ENCODE measurements at regions not wholly inside any gene's neighbourhood (a gene's known extent, or its start where the extent isn't known, plus 50 kb on each side); places are given as distances from the start of the nearest gene placed in this dataset.

DNA sequence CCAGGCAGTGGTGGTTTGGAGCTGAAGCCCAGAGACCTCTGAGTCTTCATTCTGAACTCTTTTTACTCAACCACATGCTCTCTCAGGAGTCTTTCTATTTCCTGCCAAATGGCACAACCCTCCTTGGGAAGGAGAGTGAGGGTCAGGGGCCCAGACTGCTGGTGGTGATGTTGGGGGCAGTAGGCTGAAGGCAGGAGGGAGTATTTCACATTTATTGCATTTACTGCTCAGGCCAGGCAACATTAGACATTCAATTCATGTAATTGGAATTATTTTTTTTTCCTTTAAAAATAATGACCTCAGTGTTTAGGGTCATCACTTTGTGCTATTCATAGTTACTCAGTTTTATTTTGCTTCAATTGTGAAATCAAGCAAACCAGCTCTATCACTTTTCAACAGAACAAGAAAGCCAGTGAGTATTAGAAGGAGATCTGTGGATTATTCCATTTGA, 311.3 kb upstream of the NT5C1B start:
- DNase-seq: peak; percentile 56
- Histone ChIP-seq H3K4me2 (ENCODE audit: unreplicated experiment) (peak overlapping the region; percentile 67), H3K9me3 (ENCODE audit: low read depth) (no peaks in the 10 kb centered on the region), H4K20me1 (ENCODE audit: insufficient read depth) (no peaks in the 10 kb centered on the region), H3K27me3 (replicated peaks; ENCODE audit: insufficient read depth) (no peaks in the 10 kb centered on the region), H3K9me2 (ENCODE audit: insufficient read depth) (no peaks in the 10 kb centered on the region), H3F3A (ENCODE audit: insufficient read depth) (peaks cover 17% of the 10 kb centered on the region; the same call in 1 of the 2 replicates), H3K9ac (peak overlapping the region; percentile 45; the same call in 1 of the 2 replicates), H3K79me2 (ENCODE audit: insufficient read depth) (no peaks in the 10 kb centered on the region), H3K36me3 (ENCODE audit: low read depth) (no peaks in the 10 kb centered on the region), H3K27ac (peak overlapping the region; percentile 63), H3K4me1 (ENCODE audit: insufficient read depth) (peaks cover 41% of the 10 kb centered on the region), H3K4me3 (peak overlapping the region; percentile 15; the same call in 1 of the 2 replicates), H2AFZ (no peak overlapping the region)
- in situ Hi-C loops (cut with MboI): no loop called here
- TF ChIP-seq EZH2 (IDR thresholded peaks at IDR 0.05; ENCODE audit: insufficient read depth, poor library complexity, severe bottlenecking) (no peak), EZH2phosphoT487 (IDR thresholded peaks at IDR 0.05; ENCODE audit: insufficient read depth, low read depth) (no peak)

GRCh38 chr2:18899725-18900124, 310.4 kb upstream of the NT5C1B start:
- no peak overlapping the region for H3K27ac ChIP-seq

DNA sequence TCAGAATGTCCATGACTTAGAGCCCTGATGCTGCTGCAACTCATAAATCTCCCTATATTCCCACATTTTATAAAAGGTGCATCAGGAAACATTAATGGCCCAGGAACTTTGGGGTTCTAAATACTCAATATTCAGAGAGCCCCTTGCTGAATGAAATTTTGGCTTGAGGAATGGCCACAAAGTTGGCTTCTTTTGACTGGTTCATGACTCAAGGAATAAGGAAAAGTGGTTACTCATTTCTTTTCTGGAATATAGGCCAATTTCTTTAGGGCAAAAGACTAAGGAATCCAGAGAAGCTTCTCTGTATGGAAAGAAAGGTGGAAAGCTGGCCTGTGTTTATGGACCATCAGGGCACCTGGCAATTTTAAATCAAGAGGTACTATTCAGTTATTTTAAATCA, 308.9 kb upstream of the NT5C1B start:
- no peaks in the 10 kb centered on the region for H3K9me3 ChIP-seq (ENCODE audit: low read depth)
- H3K9ac ChIP-seq: no peak overlapping the region
- no peaks in the 10 kb centered on the region for H3K27me3 ChIP-seq (replicated peaks; ENCODE audit: insufficient read depth)
- H3K27ac ChIP-seq: no peak overlapping the region
- H3K4me2 ChIP-seq (ENCODE audit: unreplicated experiment): no peak overlapping the region
- in situ Hi-C loops (cut with MboI): loop anchor here (10.0 to 25.0 kb wide), 2 partner anchors 457 to 964 kb away; partner anchors contain the start of gene OSR1
- H3K4me1 ChIP-seq (ENCODE audit: insufficient read depth): peaks cover 44% of the 10 kb centered on the region
- peak; percentile 59 for DNase-seq
- H4K20me1 ChIP-seq (ENCODE audit: insufficient read depth): no peaks in the 10 kb centered on the region
- no peak overlapping the region for H3K4me3 ChIP-seq
- no peaks in the 10 kb centered on the region for H3K36me3 ChIP-seq (ENCODE audit: low read depth)
- H2AFZ ChIP-seq: no peak overlapping the region
- H3K79me2 ChIP-seq (ENCODE audit: insufficient read depth): no peaks in the 10 kb centered on the region
- H3K9me2 ChIP-seq (ENCODE audit: insufficient read depth): no peaks in the 10 kb centered on the region; the same call in 1 of the 2 replicates
- no peak for TF ChIP-seq EZH2 (IDR thresholded peaks at IDR 0.05; ENCODE audit: insufficient read depth, poor library complexity, severe bottlenecking)
- TF ChIP-seq EZH2phosphoT487 (IDR thresholded peaks at IDR 0.05; ENCODE audit: insufficient read depth, low read depth): no peak
- peaks cover 24% of the 10 kb centered on the region; the same call in 1 of the 2 replicates for H3F3A ChIP-seq (ENCODE audit: insufficient read depth)

More at GRCh38 chr2:18899725-18900124, 310.4 kb upstream of the NT5C1B start:
- Histone ChIP-seq H3K9me3 (ENCODE audit: low read depth) (no peaks in the 10 kb centered on the region), H3K79me2 (ENCODE audit: insufficient read depth) (no peaks in the 10 kb centered on the region), H3F3A (ENCODE audit: insufficient read depth) (peaks cover 24% of the 10 kb centered on the region; the same call in 1 of the 2 replicates), H3K9ac (no peak overlapping the region), H3K4me3 (no peak overlapping the region), H2AFZ (no peak overlapping the region), H3K4me2 (ENCODE audit: unreplicated experiment) (no peak overlapping the region), H3K36me3 (ENCODE audit: low read depth) (no peaks in the 10 kb centered on the region), H3K4me1 (ENCODE audit: insufficient read depth) (peaks cover 44% of the 10 kb centered on the region), H3K27me3 (replicated peaks; ENCODE audit: insufficient read depth) (no peaks in the 10 kb centered on the region), H4K20me1 (ENCODE audit: insufficient read depth) (no peaks in the 10 kb centered on the region), H3K9me2 (ENCODE audit: insufficient read depth) (no peaks in the 10 kb centered on the region; the same call in 1 of the 2 replicates)
- in situ Hi-C loops (cut with MboI): loop anchor here (10.0 to 25.0 kb wide), 2 partner anchors 455 to 963 kb away; partner anchors contain the start of gene OSR1
- 46 to 51% methylated on average over 3 of the region's 3 CpGs for WGBS, 2 experiments (ENCODE audit: low coverage in 1 of 2, low lambda C conversion rate in 2 of 2, missing lambda C conversion rate in 2 of 2)
- TF ChIP-seq EZH2 (IDR thresholded peaks at IDR 0.05; ENCODE audit: insufficient read depth, poor library complexity, severe bottlenecking) (no peak), EZH2phosphoT487 (IDR thresholded peaks at IDR 0.05; ENCODE audit: insufficient read depth, low read depth) (no peak)
- no peak for DNase-seq

- no peaks in the 10 kb centered on the region for H3K36me3 ChIP-seq (ENCODE audit: low read depth)
- H3F3A ChIP-seq (ENCODE audit: insufficient read depth): peaks cover 30% of the 10 kb centered on the region; the same call in 1 of the 2 replicates
- no peaks in the 10 kb centered on the region for H4K20me1 ChIP-seq (ENCODE audit: insufficient read depth)
- H3K9me3 ChIP-seq (ENCODE audit: low read depth): no peaks in the 10 kb centered on the region
- H3K4me2 ChIP-seq (ENCODE audit: unreplicated experiment): peak overlapping the region; percentile 45
- in situ Hi-C loops (cut with MboI): loop anchor here (10.0 to 25.0 kb wide), 2 partner anchors 459 to 966 kb away; partner anchors contain the start of gene OSR1
- H3K79me2 ChIP-seq (ENCODE audit: insufficient read depth): no peaks in the 10 kb centered on the region
- 30 to 37% methylated on average over 2 of the region's 2 CpGs for WGBS, 2 experiments (ENCODE audit: low coverage in 1 of 2, low lambda C conversion rate in 2 of 2, missing lambda C conversion rate in 2 of 2)
- no peak overlapping the region for H3K4me3 ChIP-seq
- peaks cover 46% of the 10 kb centered on the region for H3K4me1 ChIP-seq (ENCODE audit: insufficient read depth)
- TF ChIP-seq EZH2 (IDR thresholded peaks at IDR 0.05; ENCODE audit: insufficient read depth, poor library complexity, severe bottlenecking) (no peak), EZH2phosphoT487 (IDR thresholded peaks at IDR 0.05; ENCODE audit: insufficient read depth, low read depth) (no peak)
- DNase-seq: peak; percentile 61
- H3K9me2 ChIP-seq (ENCODE audit: insufficient read depth): no peaks in the 10 kb centered on the region; the same call in 1 of the 2 replicates
- H3K9ac ChIP-seq: no peak overlapping the region
- no peak overlapping the region for H2AFZ ChIP-seq
- H3K27ac ChIP-seq: no peak overlapping the region
- H3K27me3 ChIP-seq (replicated peaks; ENCODE audit: insufficient read depth): no peaks in the 10 kb centered on the region
Observed at GRCh38 chr2:18896125-18896764, 306.9 kb upstream of the NT5C1B start.
